ENCODE measurements at regions not wholly inside any gene's neighbourhood (a gene's known extent, or its start where the extent isn't known, plus 50 kb on each side); places are given as distances from the start of the nearest gene placed in this dataset.
"Not testable (repeated sequence)": the region's sequence is repeated elsewhere in the genome, so short reads cannot be mapped to it uniquely, and the experiment has no call there.

DNA sequence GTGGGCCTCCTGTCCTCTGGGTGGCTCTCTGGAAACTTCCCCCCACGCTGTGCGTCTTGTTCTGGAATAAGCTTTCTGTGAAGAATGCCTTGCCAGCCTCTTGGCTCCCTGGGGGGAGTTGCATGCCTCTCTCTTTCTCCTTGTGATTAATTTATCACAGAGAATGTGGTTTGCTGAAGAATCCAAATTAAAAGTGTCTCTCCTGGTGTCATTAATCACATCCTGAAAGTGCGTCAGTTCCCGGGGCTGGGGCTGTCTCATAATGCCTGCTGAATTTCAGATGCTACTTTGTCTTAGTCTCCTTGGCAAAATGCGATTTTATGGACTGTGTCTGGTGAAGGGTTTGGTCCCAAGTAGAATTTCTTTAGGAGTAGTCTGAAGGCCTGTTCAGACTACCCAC is 787.7 kb upstream of the TMEM132C start:
- DNase-seq, result no peak

DNA sequence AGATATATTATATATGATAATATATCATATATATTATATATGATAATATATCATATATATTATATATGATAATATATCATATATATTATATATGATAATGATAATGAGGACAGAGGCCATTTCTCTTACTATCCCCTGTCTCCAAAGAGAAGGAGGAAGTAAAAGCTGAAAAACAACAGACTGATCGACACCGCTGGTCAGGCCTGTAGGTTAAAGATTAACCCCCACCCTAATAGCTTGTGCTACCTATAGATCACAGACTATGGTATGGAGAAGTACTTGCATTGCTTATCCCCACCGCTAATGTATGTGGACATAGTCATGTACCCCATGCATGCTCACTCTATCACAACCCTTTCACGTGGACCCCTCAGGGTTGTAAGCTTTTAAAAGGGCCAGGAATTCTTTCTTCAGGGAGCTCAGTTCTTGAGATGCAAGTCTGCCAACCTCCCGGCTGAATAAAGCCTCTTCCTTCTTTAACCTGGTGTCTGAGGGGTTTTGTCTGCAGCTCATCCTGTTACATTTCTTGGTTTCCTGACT is 786.1 kb upstream of the TMEM132C start:
- DNase-seq, result no peak

DNA sequence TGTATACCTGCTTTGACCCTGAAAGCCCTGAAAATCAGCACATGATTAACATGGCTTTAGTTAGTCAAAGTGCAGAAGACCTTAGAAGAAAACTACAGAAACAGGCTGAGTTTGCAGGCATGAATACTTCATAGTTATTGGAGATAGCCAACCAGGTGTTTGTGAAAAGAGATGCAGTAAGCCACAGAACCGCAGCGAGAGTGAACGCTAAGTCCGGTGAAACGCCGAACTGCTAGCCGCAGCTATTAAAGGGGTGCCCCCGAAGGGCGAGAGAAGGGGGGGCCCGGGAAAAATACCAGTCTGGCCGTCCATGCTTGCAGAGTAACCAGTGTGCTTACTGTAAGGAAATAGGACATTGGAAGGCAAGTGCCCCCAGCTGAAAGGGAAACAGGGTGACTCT is 784.0 kb upstream of the TMEM132C start:
- no peak for DNase-seq

DNA sequence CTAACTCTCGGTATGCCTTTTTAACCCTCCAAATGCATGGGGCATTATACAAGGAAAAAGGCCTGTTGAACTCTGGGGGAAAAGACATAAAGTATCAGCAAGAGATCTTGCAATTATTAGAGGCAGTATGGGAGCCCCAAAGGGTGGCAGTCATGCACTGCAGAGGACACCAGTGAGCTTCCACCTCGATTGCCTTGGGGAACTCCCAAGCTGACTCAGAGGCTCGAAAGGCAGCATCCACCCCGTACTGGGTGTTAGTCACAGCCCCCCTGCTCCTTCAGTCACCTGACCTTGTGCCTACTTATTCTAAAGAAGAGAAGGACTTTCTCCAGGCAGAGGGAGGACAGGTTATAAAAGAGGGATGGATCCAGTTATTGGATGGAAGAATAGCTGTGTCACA is 781.4 kb upstream of the TMEM132C start:
- no peak for DNase-seq

DNA sequence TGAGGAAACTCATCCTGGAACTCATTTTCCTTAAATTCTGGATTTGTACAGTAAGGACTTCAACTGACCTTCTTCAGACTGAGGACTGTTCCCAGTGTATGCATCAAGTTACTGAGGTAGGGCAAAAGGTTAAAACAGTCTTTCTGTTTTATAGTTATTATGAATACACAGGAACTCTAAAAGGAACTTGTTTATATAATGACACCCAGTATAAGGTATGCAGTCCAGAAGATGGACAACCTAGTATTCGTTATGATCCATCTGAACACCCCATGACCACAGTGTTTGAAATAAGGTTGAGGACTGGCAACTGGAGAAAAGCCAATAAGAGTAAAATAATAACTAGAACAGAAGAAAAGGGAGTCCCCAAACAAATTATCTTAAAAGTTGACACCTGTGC is 779.9 kb upstream of the TMEM132C start:
- no peak for DNase-seq

DNA sequence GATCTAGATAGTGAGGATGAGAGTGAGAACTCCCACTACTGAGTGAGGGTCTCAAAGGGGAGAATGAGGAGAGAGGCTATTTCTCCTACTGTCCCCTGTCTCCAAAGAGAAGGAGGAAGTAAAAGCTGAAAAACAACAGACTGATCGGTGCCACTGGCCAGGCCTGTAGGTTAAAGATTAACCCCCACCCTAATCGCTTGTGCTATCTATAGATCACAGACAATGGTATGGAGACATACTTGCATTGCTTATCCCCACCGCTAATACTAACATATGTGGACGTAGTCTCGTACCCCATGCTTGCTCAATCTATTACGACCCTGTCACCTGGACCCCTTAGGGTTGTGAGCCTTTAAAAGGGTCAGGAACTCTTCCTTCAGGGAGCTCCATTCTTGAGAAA is 777.9 kb upstream of the TMEM132C start:
- no peak for DNase-seq

DNA sequence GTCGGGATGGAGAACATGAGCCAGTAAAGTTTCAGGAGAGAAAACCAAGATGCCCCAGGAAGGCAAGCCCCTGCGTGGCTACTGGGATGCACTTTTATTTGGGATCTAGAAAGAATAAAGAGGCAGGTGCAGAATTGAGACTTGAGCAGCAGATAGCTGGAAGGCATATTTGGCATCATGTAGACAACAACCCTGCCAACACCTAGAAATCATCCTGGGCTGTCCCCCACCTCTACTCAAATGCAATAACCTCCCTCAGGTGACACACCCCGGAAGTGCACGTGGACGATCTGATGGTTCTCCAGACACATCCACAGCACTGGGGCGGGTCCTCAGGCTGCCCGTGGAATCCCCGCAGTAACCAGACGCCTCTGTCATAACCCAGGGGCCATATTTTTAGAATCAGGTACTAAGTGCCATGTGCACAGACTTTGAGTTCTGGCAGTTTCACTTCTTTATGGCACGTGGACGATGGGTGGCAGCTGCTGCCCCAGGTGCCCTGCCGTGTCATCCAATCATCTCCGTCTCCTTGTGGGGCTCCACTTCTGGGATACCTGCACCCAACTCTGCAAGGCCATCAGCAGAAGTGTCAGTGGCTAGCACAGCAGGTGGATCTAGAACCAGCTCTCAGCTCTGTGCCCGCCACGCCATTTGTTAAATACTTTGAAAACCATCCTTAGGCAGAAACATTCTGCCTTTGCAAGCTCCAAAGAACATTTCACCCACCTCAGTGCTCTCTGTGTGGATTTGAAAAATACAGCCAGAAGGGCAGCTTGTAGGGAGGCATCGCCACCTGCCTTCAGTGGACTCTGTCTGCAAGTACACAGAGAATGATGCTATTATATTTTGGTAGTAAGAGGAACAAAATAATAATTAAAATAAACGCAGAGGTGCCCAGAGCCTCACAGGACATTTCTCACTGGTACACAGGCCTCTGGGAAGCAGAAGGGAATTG is 771.7 kb upstream of the TMEM132C start:
- no peak for DNase-seq

DNA sequence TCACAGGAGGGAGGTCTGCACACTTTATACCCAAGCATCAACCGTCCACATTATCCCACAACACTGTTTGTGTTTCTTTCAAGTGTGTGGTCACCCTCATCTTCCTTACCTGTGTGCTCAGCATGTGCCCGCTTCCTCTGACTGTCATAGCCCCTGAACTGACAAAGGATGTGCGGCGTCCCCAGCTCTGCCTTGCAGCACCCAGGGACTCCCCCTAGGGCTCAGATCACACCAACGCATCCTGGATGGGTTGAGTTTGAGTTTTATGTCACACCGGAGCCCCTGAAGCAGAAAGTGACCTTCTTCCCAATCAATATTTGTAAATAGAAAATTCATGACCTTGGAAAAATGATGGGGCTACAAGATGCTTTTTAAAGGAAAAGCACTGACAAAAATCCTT is 770.7 kb upstream of the TMEM132C start:
- DNase-seq, result no peak

DNA sequence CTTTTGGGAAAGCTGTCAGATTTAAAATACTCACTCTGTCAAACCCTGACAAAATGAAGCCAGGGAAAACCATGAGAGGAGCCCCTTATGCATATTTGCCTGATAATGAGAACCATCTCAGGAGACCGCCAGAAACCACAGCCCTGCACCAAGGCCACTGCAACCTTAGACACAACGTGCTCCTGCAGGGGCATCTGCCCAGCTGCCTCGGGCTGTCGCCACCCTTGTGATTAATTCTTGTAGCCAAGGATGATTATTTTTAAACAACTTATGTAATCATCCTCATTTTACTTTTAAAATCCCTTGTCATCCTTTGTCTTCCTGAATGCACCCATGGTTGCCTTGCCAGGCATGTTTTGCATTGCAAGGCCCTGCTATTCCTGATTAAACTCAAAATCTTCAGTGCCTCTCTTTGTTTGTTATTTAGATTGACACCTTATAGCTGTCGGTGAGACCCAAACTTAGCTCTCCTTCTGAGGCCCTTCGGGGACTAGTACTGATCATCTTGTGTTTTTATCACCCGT is 766.4 kb upstream of the TMEM132C start:
- DNase-seq, result no peak

DNA sequence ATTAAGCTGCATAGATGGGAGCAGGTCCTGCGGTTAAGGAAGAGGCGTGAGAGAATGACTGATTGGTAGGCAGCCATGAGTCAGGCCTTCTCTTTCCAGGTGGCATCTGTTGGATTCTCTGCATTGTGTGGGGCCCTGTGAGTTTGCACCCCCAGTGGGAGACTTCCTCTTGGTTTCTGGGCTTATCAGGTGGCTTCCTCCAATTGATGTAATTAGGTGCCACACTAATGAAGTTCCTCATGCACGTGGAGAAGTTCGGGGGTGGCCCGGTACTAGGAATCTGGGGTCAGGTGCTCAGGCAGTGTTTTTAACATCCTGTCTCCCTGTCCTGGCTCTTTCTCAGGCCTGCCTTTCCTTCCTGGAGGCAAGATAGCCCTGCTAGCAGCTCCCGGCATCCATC is 765.1 kb upstream of the TMEM132C start:
- DNase-seq, result no peak

DNA sequence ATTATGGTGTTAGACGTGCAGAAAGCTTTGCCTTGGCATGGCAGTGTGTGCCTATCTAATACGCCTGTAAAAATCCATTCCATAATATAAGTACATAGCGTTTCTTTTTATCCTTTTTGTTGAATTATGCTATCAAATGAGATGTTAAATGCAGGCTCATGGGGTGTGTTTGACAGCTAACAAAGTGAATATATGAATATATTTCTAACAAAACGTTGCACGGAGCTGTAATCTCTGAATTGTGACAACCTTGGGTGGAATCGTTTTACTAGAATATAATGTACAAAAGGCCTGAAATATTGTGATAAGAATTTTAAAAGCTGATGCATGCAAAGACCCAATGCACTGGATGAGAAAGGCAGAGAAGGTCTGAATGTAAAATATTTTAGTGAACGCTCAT is 763.7 kb upstream of the TMEM132C start:
- no peak for DNase-seq

DNA sequence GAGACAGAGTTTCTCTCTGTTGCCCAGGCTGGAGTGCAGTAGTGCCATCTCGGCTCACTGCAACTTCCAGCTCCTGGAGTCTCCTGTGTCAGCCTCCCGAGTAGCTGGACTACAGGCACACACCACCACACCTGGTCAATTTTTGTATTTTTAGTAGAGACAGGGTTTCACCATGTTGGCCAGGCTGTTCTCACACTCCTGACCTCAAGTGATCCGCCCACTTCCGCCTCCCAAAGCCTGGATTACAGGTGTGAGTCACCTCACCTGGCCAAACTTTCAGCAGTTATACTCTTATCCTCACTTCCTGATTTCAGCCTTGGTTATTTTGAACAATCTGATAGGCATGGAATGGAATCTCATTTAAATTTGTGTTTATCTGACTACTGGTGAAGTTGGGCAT is 763.0 kb upstream of the TMEM132C start:
- DNase-seq, result not testable (repeated sequence)

DNA sequence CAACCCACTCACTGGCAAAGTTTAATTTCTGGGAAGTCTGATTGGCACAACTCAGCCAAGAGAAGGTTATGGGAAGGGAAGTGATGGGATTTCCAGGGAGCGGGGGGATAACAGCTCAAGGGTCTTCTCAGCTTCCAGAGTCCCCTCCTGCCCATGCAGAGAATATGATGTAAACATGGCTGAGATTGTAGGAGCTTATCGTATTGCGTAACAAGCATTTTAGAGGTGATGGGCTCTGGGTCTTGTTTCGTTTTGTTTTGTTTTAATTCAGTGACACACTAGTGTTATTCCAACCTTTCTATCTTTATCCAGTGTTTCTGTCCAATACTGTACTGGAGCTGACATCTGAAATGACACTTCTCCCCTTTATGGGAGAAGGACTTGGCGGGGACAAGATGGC is 762.1 kb upstream of the TMEM132C start:
- no peak for DNase-seq

DNA sequence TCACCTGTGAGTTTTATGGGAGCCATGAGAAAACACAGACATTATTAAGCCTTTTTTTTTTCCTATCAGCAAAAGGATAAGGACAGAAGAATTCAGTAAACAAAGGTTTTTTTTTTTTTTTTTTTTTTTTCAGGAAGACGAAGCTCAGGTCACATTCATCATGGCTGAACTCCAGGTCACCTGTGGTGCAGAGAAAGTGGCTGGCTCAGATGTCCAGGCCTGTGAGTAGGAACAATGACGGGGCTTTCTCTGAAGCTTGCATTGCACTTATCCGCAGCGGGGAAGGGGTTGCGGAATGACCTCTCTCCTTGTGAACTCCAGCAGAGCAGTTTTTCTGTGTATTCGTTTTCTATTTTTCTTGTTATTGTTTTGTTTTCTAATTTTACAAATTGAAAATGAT is 759.6 kb upstream of the TMEM132C start:
- no peak for DNase-seq

DNA sequence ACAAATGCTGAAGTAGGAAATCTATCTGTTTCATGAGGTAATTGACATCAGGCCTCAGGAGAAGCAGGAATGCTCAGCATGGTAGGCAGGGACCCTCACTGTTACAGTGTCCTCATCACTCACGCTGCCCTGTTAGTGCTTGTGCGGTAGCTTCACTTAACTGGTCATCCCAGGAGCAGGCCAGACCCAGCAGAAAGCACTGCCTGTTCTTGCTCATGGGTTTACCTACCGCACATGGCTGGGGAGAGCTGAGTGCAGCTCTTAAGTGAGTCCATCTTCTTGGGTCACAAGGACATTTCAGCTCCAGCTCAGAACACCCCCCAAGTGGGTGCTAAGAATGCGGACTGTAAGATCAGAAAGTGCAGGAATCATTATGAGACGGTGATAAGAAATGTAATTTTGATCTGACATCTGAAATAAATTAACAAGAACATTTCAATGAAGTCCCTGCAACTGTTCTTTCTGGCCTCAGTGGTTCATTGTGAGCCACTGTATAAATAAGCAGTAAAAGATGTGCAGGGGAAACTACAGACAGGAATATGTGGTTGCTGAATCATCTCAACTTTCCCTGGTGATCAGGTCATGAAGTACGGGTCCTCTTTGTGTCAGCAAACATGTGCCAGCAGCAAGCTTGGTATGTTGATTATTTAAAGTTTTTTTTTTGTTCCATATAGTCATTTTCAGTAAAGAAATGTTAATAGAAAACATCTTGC is 757.7 kb upstream of the TMEM132C start:
- no peak for DNase-seq

DNA sequence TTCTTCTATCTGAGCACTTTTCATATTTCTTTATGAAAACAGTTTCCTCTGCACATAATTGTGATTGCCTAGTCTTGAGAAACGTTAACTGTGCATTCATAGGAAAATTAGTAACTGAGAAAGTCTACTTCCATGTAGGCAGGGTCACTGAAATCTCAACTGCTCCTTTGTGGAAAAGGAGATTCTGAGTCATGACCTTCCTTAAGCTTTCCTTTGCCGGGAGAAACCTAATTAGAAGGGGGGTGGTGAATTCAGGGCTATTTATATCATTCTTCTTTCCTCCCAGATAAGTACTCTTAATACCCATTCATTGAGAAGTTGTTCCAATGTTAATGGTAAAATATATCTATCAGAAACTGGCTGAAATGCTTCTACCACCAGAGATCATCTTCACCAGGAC is 751.0 kb upstream of the TMEM132C start:
- DNase-seq, result no peak

DNA sequence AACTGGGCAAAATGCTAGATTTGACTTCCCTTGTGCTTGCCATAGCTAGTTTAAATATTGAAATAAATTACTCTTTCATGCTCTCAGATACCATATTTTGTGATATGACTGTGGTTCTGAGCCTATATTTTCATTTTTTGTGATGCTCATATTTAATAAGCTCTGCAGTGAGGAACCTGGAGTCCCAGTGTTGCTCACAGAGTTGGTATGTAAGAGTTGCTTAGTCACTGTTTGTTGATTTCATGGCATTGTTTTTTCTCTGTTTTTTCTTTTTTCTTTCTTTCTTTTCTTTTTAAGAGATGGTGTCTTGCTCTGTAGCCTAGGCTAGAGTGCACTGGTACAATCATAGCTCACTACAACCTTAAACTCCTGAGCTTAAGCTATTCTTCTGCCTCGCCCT is 750.5 kb upstream of the TMEM132C start:
- no peak for DNase-seq

DNA sequence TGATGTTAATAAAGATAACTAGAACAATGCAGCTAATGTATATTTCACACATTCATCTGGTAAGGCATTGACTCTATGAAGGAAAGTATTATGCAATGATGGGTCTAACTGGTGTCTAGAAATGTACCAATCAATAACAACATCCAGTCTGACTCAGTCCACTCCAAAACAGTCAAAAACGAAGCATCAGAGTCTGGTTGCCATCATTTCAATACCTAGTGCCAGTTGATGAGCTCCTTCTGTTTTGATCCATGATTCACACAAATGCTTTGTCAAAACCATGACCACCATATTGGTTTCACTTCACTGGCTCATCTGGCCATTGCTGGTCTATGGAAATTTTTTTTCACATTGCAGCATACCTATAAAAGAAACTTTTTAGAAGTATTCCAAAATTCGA is 747.2 kb upstream of the TMEM132C start:
- DNase-seq, result no peak

DNA sequence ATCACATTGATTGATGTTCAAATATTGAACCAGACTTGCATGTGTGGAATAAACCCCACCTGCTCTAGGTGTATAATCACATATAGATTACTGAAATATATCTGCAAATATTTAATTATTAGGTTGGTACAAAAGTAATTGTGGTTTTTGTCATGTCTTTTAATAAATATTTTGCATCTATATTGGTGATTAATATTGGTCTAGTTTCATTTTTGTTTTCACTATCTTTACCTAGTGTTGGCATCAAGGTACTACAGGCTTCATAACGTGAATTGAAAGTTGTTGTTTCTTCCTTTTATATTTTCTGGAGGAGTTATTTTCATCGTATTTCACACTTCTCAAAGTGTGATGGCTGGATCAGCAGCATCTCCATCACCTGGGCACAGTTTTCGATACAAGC is 740.0 kb upstream of the TMEM132C start:
- no peak for DNase-seq

DNA sequence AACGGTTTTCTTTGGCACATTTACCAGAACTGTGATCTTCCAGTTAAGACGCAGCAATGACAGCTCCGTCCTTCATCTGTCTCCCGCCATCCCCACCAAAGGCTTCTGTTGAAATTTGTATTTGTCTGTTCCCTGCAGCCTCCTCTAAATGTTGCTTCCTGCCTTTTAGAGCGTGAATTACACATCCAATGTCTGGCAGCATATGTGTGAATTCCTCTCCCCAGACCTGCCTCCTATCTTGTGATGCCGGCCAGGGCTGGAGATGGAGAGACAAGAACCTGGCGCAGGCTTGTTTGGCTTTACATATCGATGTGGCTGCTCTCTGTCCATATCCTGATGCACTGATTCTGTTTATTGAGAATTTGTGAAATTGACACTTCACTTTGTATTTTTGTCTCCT is 738.4 kb upstream of the TMEM132C start:
- no peak for DNase-seq

DNA sequence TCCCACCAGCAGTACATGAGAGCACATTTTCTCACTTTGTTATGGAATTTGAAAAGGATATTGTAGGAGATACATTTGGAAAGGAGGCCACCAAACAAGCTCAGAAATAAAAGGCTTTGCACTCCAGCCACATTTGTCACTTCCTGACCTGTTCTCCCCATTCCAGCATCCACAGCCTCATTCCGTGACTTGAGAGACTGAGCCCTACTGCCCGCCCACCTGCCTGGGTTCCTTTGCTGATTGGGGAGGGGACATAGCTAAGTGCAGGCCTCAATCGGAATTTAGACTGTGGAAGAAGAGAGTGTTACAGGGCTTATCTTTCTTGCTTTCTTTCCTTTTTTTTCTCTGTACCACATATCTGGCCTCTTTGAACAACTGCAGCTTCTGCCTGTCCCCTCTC is 735.4 kb upstream of the TMEM132C start:
- DNase-seq, result no peak

DNA sequence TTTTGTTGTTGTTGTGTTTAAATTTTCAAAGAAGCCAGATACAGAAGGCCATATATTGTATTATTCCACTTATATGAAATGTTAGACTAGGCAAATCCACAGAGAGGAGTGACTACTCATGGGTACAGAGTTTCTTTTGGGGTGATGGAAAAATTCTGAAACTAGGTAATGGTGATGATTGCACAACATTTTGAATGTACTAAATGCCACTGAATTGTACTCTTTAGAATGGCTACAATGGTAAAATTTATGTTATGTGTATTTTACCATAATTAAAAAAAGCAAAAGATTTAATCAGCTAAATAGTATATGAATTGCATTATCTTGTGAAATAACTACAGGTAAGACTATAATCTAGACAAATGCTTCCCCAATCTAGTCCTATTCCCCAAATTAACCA is 733.6 kb upstream of the TMEM132C start:
- DNase-seq, result no peak

DNA sequence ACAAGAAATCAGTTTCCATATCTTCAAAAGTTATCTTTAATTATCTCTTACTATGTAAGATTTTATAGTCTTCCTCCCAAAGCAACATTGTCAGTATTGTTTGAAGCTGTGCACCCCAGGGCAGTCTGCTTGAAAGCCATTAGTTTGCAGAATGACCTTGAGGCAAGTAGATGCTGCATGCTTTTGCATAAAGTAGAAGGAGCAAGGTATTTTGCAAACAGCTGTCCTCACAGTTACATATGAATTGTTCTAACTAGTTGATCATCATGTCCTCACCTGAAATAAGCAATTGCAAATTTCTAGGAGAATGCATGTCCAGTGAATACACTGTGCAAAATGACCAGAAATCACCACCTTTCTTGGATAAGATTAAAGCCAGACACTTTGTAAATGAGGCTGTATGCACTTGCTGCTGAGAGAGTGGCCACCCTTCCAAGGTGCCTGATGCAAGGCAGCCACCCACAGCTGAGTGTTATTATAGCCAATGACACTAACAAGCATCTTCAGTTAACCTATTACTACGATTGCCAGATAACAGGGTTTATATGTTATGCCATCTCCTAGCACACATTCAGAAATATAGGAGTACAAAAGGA is 730.0 kb upstream of the TMEM132C start:
- no peak for DNase-seq

DNA sequence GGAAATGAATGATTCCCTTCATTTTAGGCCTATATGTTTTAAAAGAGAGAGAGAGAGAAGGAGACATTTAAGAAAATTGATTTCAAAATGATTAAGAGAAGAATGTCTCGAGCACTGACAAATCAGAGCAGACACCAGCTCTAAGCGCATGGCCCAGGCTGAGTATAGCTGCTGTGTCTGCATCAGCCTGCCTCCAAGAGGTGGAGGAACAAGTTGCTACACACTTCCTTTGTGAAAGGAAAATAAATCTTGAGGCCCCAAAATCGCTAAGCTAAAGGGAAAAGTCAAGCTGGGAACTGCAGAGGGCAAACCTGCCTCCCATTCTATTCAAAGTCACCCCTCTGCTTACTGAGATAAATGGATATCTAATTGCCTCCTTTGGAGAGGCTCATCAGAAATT is 728.7 kb upstream of the TMEM132C start:
- no peak for DNase-seq
